Endometrium (tissue), 2 donors: ENCODE measurements at regions not wholly inside any gene's neighbourhood (a gene's known extent, or its start where the extent isn't known, plus 50 kb on each side); places are given as distances from the start of the nearest gene placed in this dataset.
"Not testable (repeated sequence)": the region's sequence is repeated elsewhere in the genome, so short reads cannot be mapped to it uniquely, and the experiment has no call there.

Experiments
- FAIRE-seq: peaks from 2 replicates; lab custom pipeline; 2012; peaks lifted over from hg19 to GRCh38; lab: Jason Lieb, UNC
- donor health status: control.
- donor health status: control.

DNA sequence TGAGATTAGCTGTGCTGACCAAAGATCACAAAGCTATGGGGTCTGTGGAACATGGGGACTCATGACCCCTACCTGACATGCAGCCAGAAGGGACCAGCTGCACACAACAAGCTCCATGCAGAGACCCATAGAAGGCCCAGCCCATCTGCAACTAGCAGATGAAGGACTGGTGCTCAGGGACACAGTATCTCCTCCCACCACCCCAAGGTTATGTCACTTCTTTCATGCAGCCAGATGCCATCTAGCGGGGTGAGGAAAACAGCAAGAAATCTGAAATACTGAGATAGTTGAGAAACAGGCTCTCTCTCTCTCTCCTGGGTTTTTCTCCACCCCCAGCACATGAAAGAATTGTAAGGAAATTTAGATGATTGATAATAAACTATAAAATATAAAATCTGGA is 161.3 kb upstream of the DAPK1 start:
- FAIRE-seq = no peak

DNA sequence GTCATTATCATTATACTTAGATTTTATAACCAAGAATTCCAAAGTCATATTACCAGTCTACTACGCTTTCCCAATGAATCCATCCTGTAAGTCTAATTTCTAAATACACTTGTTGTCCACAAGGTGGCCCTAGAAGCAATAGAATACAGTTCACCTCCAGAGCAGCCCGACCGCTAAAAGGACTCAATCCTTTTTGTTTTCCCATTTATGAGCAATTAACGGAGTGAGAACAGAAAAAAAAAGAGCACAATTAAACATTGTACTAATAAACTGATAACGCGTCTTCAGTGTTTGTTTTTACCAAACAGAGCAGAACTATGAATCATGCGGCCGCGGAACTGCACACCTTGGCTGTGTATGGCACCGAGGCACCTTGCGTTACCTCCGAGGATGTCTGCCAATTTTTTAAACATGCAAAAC is 160.7 kb upstream of the DAPK1 start:
- FAIRE-seq = peak; percentile 94

DNA sequence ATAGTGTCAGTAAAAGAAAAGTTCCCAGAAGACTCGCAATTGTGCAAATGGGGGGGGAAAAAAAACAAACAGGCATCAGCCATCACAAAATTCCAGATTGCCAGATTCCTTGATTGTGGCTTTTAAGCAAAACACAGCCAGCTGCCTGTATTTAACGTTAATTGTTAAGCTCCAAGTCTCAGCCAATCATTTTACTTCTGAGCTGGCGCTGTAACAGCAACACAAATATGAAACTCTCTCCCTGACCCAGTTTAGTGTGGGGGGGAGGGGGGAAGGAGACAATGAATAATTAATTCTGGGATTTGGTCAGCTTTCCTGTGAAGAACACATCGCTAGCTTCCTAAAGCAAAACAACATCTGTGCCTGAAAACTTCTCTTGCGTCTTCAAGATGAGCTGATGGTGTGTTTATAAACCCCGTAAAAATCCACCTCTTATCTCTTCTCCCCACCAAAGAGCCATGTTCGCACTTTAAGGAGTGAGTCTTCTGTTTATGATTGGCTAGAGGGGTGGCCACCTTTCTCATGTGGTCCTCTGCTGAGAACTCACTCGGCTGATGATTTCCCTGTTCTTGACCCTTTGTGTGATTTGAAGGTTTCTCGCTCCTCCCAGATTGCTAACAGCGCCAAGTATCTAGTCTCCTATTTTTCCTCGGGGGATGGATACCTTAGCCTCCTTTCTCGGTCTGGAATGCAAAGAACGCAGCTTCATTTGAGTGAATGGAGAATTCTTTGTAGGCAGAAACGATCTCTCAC is 160.2 kb upstream of the DAPK1 start:
- FAIRE-seq = no peak

DNA sequence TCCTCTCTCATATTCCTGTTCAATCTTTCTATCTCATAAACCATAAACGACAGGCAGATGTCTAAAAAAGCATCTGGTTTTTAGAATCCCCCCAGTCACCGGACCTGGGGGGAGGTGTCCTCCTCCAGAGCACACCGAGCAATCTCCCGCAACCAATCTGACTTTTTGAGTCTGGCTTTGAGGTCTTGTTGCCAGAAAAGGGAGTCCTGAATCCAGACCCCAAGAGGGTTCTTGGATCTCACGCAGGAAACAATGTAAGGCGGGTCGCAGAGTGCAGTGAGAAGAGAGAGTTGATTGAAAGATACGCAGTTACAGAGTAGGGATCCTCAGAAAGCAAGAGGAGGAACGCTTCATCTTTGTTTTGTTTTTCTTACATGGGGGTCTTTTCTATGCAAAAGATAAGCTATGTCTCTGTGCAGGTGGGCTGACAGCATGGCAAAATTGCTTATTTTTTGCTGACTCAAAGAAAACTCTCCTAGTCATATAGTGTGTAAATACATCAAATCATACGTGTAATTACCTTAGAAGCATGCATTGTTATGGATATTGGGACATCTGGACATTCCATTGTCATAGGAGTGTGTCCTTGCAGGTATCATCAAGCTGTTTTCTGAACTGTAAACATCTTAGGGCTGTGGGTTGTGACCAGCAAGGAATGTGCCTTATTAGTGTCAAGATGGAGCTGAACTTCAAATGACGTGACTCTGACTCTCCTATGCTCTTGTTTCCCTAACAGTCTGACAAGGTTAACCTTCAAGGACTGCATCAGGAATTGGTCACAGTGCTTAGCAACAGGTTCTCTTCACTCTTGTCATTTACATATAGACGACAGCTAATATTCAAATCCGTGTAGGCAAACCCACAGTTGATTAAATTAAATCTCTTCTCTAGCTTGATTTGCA is 159.3 kb upstream of the DAPK1 start:
- FAIRE-seq = no peak

DNA sequence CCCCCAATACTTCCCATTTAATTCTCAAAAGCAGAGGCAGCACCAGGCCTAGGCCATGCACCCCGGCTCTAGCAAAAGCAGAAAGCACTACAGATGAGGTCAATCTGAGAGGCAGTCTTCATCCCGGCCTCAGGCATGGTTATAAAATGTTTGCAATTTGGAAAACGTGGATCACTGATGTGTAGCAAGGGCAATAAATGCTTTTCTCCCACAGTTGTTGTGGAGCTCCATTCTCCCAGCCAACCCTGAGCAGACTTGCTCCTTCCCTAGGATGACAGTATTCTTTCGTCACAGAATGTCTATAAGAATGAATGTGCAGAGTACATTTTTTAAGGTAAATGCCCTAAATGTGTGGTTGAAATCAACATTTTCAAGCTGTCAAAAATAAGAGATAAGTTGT is 157.3 kb upstream of the DAPK1 start:
- no peak for FAIRE-seq

DNA sequence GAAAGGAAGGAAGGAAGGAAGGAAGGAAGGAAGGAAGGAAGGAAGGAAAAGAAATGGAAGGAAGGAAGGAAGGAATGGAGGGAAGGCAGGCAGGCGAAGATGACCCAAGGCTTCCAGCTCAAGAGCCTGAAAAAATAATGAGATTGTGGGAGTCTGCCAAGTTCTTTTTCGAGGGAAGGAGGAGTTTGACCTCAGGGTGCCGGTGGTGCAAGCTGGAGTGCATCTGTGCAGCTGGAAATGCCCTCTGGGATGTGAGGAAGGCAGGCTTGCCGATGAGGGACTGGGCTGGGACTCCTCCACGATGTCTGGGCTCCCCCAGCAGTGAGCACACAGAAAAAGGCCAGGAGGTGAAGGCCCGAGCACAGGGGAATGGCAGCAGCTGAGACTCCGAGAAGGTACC is 154.9 kb upstream of the DAPK1 start:
- no peak for FAIRE-seq

DNA sequence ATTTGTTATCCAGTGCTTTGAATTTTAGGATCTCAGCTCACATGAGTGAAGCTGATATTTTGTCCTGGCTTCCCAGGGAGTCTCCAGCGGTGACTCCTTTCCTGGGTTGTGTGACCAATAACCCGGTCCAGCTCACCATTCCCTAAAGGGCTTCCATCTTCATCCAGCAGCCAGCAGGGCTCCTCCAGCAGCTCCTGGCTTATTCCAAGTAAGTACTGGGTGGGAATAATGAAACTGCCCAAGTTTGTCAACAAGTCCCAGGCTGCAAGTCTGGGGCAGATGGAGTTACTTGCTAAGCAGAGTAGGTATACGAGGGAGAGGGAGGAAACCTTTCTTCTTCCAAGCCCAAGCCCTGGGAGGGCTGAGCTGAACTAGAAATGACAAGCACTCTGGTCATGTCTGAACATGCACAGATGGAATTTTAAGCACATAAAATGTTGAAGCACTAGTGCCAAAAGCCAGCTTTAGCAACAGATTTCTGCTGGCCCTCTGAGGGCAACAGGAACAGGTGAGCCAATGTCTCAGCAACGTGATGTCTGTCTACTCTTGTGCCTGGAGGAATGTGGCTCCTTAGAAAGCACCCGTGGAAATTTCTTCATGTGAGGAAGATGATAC is 153.7 kb upstream of the DAPK1 start:
- no peak for FAIRE-seq

DNA sequence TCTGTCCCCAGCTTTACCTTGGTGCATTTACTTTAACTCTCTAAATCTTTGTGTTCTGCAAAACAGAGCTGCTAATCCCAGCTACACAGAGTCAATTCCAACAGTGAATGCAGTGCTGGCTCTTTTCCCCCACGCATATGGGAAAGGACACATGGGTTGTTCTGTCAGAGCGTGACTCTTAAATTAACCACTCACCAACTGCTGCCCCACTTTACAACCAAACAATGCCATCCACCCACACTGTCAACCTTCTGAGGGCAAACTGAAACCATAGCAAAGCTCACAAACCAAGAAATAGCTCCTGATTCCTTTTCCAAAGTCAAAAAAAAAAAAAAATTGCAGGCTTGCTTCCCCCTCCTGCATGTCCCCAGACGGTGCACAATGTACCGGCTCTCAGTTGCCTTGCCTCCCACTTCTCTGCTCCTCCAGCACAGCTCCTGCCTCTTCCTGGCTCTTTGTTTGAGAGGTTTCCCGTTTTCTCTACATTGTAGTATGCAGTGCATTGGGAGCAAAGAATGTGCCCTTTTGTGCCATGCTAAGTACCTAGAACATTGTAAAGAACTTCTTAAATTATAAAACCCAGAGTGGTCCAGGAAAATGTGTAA is 151.5 kb upstream of the DAPK1 start:
- no peak for FAIRE-seq

DNA sequence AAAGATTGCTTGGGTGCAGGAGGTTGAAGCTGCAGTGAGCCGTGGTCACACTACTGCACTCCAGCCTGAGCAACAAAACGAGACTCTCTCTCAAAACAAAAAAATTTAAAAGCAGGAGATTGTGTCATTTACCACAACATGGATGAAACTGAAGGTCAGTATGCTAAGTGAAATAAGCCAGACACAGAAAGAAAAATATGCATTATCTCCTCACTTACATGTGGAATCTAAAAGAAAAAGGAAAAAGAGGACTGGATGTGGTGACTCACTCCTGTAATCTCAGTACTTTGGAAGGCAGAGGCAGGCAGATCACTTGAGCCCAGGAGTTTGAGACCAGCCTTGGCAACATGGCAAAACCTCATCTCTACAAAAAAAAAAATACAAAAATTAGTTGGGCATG is 146.8 kb upstream of the DAPK1 start:
- no peak for FAIRE-seq

DNA sequence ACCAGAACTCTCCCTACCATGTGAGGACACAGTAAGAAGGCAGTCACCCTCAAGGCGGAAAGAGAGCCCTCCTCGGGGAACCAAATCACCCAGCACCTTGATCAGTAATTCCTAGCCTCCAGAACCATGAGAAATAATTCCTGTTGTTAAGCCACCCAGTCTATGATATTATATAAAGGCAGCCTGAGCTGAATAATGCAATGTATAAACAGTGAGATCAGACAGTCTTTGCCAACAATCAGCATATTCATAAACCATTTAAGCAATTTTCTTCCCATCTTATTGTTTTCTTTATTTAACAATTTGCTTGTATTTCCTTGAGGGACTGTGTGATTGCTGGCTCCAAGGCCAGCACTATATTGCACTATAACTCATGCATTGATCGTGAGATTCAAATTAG is 144.4 kb upstream of the DAPK1 start:
- FAIRE-seq = no peak

DNA sequence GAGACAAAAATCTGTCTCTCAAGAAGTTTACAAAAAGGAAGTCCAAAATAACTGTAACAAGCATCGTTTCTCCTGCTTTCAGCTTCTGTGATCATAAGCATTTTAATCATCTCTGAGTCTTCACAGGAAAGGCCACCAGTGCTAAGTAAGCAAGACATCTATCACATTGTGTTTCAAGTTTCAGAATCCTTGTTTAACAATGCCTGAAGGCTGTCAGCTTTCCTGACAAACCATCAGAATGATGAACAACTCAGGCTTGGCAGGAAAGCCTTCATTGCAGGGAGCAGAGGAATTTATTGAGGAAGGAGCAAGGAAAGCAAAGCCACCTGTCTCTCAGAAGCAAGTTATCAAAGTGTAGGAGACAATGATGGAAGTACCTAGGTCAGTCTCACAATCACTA is 143.5 kb upstream of the DAPK1 start:
- FAIRE-seq = no peak

DNA sequence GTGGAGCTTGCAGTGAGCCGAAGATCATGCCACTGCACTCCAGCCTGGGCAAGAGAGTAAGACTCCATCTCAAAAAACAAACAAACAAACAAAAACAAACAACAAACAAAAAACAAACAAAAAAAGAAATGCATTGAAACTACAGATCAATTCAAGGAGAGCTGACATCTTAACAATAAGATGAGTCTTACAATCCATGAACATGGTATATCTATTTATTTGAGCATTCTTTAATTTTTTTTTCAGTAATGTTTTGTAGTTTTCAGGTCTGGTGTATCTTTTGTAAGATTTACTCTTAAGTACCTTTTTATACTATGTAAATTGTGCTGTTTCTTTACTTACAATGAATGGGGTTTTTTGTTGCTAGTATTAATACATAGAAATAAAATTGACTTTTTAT is 140.1 kb upstream of the DAPK1 start:
- FAIRE-seq = peak; percentile 41

DNA sequence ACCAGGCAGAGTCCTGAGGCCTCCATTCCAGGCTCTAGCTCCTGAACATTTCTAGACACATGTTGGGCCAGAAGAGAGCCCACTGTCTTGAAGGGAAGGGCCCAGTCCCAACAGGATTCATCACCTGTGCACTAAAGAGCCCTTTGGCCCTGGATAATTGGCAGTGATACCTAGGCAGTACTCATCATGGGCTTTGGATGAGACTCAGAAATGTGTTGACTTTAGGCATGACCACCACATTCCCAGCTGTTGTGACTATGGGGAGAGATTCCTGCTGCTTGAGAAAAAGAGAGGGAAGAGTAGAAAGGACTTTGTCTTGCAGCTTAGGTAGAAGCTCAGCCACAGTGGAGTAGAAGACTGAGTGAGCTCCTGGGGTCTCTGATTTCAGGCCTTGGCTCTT is 138.4 kb upstream of the DAPK1 start:
- FAIRE-seq = no peak

DNA sequence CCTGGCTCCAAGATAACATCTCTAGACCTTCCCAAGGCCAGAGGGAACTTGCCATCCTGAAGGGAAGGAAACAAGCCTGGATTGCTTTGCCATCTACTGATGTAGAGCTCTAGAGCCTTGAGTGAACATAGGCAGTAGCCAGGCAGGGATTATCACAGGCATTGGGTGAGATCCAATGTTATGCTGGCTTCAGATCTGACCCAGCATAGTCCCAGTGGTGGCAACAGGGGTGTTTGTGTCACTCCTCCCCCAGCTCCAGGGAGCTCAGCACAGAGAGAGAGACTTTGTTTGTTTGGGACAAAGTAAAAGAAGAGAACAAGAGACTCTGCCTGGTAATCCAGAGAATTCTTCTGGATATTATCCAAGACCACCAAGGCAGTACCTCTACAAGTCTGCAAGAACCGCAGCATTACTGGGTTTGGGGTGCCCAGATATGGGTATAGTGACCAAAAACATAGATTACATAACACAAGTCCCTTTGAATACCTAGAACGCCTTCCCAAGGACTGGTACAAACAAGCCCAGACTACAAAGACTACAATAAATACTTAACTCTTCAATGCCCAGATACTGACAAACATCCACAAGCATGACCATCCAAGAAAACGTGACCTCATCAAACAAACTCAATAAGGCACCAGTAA is 137.6 kb upstream of the DAPK1 start:
- FAIRE-seq = no peak

DNA sequence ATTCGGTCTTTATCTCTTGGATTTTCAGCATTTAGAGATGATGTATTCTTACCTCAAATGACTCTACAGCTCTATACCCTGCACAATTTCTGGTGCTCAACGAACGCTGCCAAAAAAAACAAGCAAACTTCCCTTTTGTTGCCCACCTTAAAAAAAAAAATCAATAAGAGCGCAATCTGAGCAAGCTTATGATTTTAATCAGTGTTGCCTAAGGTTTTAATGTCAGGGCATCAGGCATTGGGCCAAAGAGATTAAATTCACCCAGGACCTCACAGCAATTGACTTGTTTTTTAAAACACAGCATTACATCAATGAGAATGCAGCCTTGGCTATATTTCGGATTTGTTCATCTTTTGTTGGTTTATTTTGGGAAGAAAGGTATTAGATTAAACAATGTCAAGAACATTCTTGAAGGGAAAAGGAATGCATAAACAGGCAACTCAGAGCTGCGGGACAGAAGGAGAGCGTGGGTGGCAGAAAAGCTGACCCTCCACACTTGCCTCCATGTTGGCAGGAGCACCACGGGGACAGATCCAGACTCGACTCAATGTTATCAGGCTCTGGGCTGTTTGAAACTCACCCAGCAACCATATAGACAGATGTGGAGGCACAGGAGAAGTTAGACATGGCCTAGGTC is 127.5 kb upstream of the DAPK1 start:
- FAIRE-seq = no peak

DNA sequence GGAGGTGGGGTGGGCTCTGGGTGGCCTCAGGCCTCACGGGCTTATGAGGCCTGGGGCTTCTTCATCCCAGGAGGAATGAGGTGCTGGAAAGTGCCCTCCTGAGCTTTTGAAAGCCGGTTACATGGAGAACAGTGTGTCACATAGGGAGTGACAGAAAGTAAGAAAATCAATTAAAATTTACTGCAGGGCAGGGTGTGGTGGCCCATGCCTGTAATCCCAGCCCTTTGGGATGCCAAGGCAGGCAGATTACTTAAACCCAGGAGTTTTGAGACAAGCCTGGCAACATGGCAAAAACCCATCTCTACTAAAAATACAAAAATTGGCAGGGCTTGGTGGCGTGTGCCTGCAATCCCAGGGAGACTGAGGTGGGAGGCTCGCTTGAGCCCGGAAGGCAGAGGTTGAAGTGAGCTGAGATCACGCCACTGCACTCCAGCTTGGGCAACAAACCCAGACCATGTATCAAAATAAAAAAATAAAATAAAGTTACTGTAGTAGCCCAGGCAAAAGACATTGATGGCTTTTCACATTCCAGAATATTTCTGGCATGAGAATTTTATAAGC is 125.8 kb upstream of the DAPK1 start:
- no peak for FAIRE-seq

DNA sequence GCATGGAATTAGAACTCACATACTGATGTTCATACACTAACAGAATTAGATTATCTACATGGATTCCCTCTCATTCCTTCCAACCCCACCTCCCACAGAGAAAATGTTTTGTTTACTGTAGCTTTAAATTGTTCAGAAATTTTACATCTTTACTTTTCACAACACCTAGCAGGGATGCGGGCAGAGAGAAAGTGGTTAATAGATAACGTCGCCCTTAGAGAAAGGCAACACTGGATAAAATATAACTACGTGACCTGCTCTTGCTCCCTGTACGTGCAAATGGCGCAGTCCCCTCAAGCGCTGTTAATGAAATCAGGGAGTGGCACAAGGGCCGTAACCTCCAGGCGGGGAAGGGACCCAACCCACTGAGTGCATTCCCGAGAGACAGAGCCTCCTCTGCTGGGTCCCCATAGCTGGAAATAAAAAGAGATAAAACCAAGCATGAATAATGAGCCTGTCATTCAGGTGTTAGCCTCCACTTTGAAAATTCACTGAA is 125.3 kb upstream of the DAPK1 start:
- FAIRE-seq = no peak

DNA sequence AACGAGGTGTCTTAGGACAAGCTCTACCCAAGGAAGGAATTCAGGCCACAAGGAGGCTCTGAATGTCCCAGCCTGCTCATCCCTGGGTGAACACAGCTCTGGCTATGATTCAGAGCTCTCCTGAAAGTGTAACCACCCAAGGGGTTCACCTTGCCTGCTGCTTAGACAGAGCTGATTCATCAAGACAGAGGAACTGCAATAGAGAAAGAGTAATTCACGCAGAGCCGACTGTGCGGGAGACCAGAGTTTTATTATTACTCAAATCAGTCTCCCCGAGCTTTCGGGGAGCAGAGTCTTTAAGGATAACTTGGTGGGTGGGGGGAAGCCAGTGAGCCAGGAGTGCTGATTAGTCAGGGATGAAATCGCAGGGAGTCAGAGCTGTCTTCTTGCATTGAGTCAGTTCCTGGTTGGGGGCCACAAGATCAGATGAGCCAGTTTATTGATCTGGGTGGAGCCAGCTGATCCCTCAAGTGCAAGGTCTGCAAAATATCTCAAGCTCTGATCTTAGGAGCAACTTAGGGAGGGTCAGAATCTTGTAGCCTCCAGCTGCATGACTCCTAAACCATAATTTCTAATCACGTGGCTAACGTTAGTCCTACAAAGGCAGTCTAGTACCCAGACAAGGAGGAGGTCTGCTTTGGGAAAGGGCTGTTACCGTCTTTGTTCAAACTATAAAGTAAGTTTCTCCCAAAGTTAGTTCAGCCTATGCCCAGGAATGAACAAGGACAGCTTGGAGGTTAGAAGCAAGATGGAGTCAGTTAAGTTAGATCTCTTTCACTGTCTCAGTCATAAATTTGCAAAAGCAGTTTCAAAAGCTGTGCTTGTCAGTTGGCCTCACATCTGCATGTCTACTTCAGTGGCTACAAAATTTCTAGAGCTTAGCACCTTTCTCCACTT is 123.4 kb upstream of the DAPK1 start:
- FAIRE-seq = not testable (repeated sequence)

DNA sequence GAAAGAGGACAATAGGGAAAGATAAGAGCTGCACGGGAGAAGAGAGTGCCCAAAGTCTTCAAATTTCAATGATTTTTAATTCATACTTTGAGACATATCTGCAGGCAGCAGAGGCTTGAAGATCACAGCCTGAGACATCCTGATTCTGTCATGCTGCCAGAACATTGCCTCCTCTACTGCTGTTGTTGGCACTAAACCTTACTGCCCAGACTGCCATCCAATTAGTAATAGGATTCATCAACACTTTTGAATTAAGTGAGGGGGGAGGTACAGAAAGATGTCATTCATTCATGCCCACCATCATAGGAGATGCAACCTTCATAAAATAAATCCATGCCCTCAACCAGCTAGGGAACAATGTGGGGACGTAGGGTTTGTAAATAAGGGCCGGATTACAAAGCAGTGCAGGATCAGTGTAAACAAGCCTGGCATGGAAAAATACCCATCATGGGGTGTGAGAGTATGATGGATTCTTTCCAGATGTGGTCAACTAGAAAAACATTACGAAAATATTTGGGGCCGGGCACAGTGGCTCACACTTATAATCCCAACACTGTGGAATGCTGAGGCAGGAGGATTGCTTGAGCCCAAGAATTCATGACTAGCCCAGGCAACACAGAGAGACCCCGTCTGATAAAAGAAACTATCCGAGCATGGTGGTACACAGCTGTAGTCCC is 122.1 kb upstream of the DAPK1 start:
- FAIRE-seq = no peak
